HCT116 (cell line): ENCODE measurements at regions not wholly inside any gene's neighbourhood (a gene's known extent, or its start where the extent isn't known, plus 50 kb on each side); places are given as distances from the start of the nearest gene placed in this dataset.

Experiments
- ATAC-seq: fragments of 200-7000 bp; cut with Tn5 transposase; 2 replicates; pipeline ENCODE4 v1.9.1; 2020; ENCODE audit warnings: mild to moderate bottlenecking, moderate library complexity
- BruUV-seq: library from RNA; stranded (reverse); fragments of 400-500 nt; replicated peaks from 2 replicates; lab custom pipeline; 2021; lab: Mats Ljungman, UMichigan
- CTCF ChIA-PET: fragments of 300-600 bp; sonication (Branson Sonifier 250); formaldehyde crosslinking; loops from one replicate; lab custom pipeline; 2021; ENCODE audit warnings: antibody characterized with exemption; lab: Charles Lee
- POLR2A ChIA-PET: fragments of 300-600, 350-600 bp; sonication (Branson Sonifier 250); formaldehyde crosslinking; loops from one replicate; lab custom pipeline; 2021; ENCODE audit warnings: antibody characterized with exemption; lab: Charles Lee
- RAD21 ChIA-PET, 2 experiments: fragments of 300-600 bp; sonication (Branson Sonifier 250); formaldehyde crosslinking; loops; one replicate each; lab custom pipeline; 2023; ENCODE audit warnings: low total read pairs in 2 of 2; ENCODE audit not compliant: uncharacterized antibody in 2 of 2, unreplicated experiment in 2 of 2, low non-redundant PET in 1 of 2; lab: Charles Lee
- DNase-seq: peaks from one replicate; pipeline ENCODE4 v3.0.0-alpha.2; 2010; ENCODE audit warnings: low read depth, low spot score
- H2AFZ ChIP-seq: fragments of 200-600 bp; shearing (Covaris generic), sonication (generic); 2 replicates; pipeline ENCODE4 v1.6.1; 2017; ENCODE audit warnings: low read depth, mixed run types, mixed read lengths, antibody characterized with exemption, low read length; ENCODE audit not compliant: poor library complexity, severe bottlenecking
- H3K27ac ChIP-seq: 2 replicates; pipeline ENCODE4 v1.5.1; 2012; ENCODE audit warnings: low read depth, low read length
- H3K27me3 ChIP-seq: fragments of 200-600 bp; sonication (generic); 2 replicates; pipeline ENCODE4 v1.6.1; 2016; ENCODE audit warnings: mixed run types, low read length, mixed read lengths; ENCODE audit not compliant: insufficient read depth
- H3K36me3 ChIP-seq, 2 experiments: fragments of 200-500 bp in 1 of 2; fragments of 200-600 bp in 1 of 2; sonication (Bioruptor generic) in 1 of 2; sonication (generic) in 1 of 2; 2 replicates each; pipeline versions ENCODE4 v1.5.1 to v1.6.1; 2014 to 2016; ENCODE audit warnings: low read length in 2 of 2, inconsistent platforms in 1 of 2, mixed read lengths in 1 of 2, mixed run types in 1 of 2; ENCODE audit not compliant: insufficient read depth in 2 of 2, control insufficient read depth in 1 of 2
- H3K4me1 ChIP-seq, 2 experiments: fragments of 200-600 bp in 1 of 2; sonication (generic) in 1 of 2; 2 replicates each; pipeline versions ENCODE4 v1.5.1 to v1.6.1; 2012 to 2017; ENCODE audit warnings: low read length in 2 of 2, inconsistent platforms in 1 of 2, mild to moderate bottlenecking in 1 of 2, mixed read lengths in 1 of 2, mixed run types in 1 of 2, moderate library complexity in 1 of 2; ENCODE audit not compliant: insufficient read depth in 2 of 2, control insufficient read depth in 1 of 2
- H3K4me2 ChIP-seq: fragments of 200-600 bp; sonication (generic); 2 replicates; pipeline ENCODE4 v1.6.1; 2017; ENCODE audit warnings: mixed run types, low read length, mixed read lengths
- H3K4me3 ChIP-seq, 2 experiments: fragments of 200-600 bp in 1 of 2; sonication (generic) in 1 of 2; replicated peaks in 1 of 2; 2 replicates each; pipeline ENCODE4 v1.5.1; 2011 to 2016; ENCODE audit warnings: low read length in 2 of 2, control low read depth in 1 of 2, low read depth in 1 of 2, mild to moderate bottlenecking in 1 of 2, mixed read lengths in 1 of 2, mixed run types in 1 of 2
- H3K79me2 ChIP-seq: fragments of 200-600 bp; sonication (generic); 2 replicates; pipeline ENCODE4 v1.6.1; 2017; ENCODE audit warnings: mild to moderate bottlenecking, mixed run types, low read length, moderate library complexity, mixed read lengths; ENCODE audit not compliant: insufficient read depth
- H3K9ac ChIP-seq: fragments of 200-600 bp; sonication (generic); 2 replicates; pipeline ENCODE4 v1.6.1; 2016; ENCODE audit warnings: low read length, mixed read lengths
- H3K9me2 ChIP-seq: fragments of 200-600 bp; sonication (generic), shearing (Covaris generic); 2 replicates; pipeline ENCODE4 v1.6.1; 2017; ENCODE audit warnings: mixed run types, mild to moderate bottlenecking, moderate library complexity; ENCODE audit not compliant: insufficient read depth
- H3K9me3 ChIP-seq, 2 experiments: fragments of 200-500 bp in 1 of 2; fragments of 200-600 bp in 1 of 2; sonication (Bioruptor generic) in 1 of 2; sonication (generic) in 1 of 2; 2 replicates each; pipeline ENCODE4 v1.6.1; 2014 to 2017; ENCODE audit warnings: low read length in 2 of 2, mixed read lengths in 2 of 2, inconsistent platforms in 1 of 2, low read depth in 1 of 2, mild to moderate bottlenecking in 1 of 2, mixed run types in 1 of 2, moderate library complexity in 1 of 2; ENCODE audit not compliant: control insufficient read depth in 1 of 2, insufficient read depth in 1 of 2
- H4K20me1 ChIP-seq: fragments of 200-600 bp; sonication (generic), shearing (Covaris generic); 2 replicates; pipeline ENCODE4 v1.6.1; 2017; ENCODE audit warnings: mixed run types, mild to moderate bottlenecking, moderate library complexity; ENCODE audit not compliant: insufficient read depth
- ATF3 ChIP-seq: IDR thresholded peaks from 2 replicates; pipeline ENCODE4 v1.6.1; 2012
- EGR1 ChIP-seq: IDR thresholded peaks from 2 replicates; pipeline ENCODE4 v1.6.1; 2012; ENCODE audit warnings: low read depth
- EZH2phosphoT487 ChIP-seq: fragments of 200-600 bp; IDR thresholded peaks from 2 replicates; pipeline ENCODE4 v1.6.1; 2018; ENCODE audit warnings: antibody characterized with exemption, borderline replicate concordance
- JUND ChIP-seq: IDR thresholded peaks from 2 replicates; pipeline ENCODE4 v1.6.1; 2012
- MAX ChIP-seq: IDR thresholded peaks from 2 replicates; pipeline ENCODE4 v1.6.1; 2012
- POLR2A ChIP-seq: IDR thresholded peaks from 2 replicates; pipeline ENCODE4 v1.7.0; 2011; ENCODE audit warnings: borderline replicate concordance; ENCODE audit not compliant: insufficient read depth, insufficient read length; ENCODE audit errors: extremely low read depth
- POLR2AphosphoS5 ChIP-seq: IDR thresholded peaks from 2 replicates; pipeline ENCODE4 v1.6.1; 2011; ENCODE audit warnings: mild to moderate bottlenecking, low read depth, low read length, moderate library complexity
- SIN3A ChIP-seq: IDR thresholded peaks from 2 replicates; pipeline ENCODE4 v1.6.1; 2012; ENCODE audit warnings: low read depth
- SRF ChIP-seq: IDR thresholded peaks from 2 replicates; pipeline ENCODE4 v1.6.1; 2012; ENCODE audit warnings: low read depth
- TCF7L2 ChIP-seq: IDR thresholded peaks from 2 replicates; pipeline ENCODE4 v1.7.0; 2011; ENCODE audit warnings: borderline replicate concordance, inconsistent platforms; ENCODE audit not compliant: insufficient read depth, insufficient read length; ENCODE audit errors: extremely low read depth
- ZBTB33 ChIP-seq: IDR thresholded peaks from 2 replicates; pipeline ENCODE4 v1.6.1; 2011; ENCODE audit warnings: mild to moderate bottlenecking, low read length, moderate library complexity; ENCODE audit not compliant: insufficient replicate concordance; ENCODE audit errors: extremely low read depth
- ZFX ChIP-seq: fragments of 450-650 bp; IDR thresholded peaks from 2 replicates; pipeline ENCODE4 v1.6.1; 2017
- intact Hi-C: fragments of 100-400 bp; cut with micrococcal nuclease; formaldehyde crosslinking; loops from 2 replicates; pipeline ENCODE4 v1.10.0; 2022

- Histone ChIP-seq H4K20me1 (no peaks in the 10 kb centered on the region), H3K4me2 (no peak overlapping the region), H3K79me2 (no peaks in the 10 kb centered on the region), H3K9ac (no peak overlapping the region), H3K4me3 (no peak overlapping the region), H3K36me3 (no peaks in the 10 kb centered on the region), H3K9me2 (no peaks in the 10 kb centered on the region), H3K27ac (no peak overlapping the region), H2AFZ (no peak overlapping the region), H3K27me3 (no peaks in the 10 kb centered on the region), H3K9me3 (peaks cover 15 to 17% of the 10 kb centered on the region in 2 experiments; a peak in 3 of 4 replicates), H3K4me1 (no peaks in the 10 kb centered on the region)
- CTCF ChIA-PET, result no interaction called here
- RAD21 ChIA-PET, result no interaction called here
- intact Hi-C loops, result no loop called here
- POLR2A ChIA-PET, result no interaction called here
- TF ChIP-seq SIN3A (no peak), ZBTB33 (no peak), EZH2phosphoT487 (no peak), MAX (no peak), JUND (no peak), EGR1 (no peak)
- DNase-seq (no peak), ATAC-seq (no peak)
- BruUV-seq, result no TSS peak
Measured at GRCh38 chr18:64699081-64699480, 550.2 kb upstream of the LINC00305 start.

GRCh38 chr18:64695851-64696553, 547.1 kb upstream of the LINC00305 start:
- DNase-seq, result no peak
- H4K20me1 ChIP-seq, result no peaks in the 10 kb centered on the region
- H3K79me2 ChIP-seq, result no peaks in the 10 kb centered on the region
- no peak for ATAC-seq
- RAD21 ChIA-PET, result no interaction called here
- H2AFZ ChIP-seq, result no peak overlapping the region
- H3K9ac ChIP-seq, result no peak overlapping the region
- H3K4me2 ChIP-seq, result no peak overlapping the region
- no peaks in the 10 kb centered on the region for H3K9me2 ChIP-seq
- POLR2A ChIA-PET, result no interaction called here
- H3K4me1 ChIP-seq, result no peaks in the 10 kb centered on the region
- H3K27ac ChIP-seq, result no peak overlapping the region
- CTCF ChIA-PET, result no interaction called here
- H3K4me3 ChIP-seq, result no peak overlapping the region
- no peaks in the 10 kb centered on the region for H3K27me3 ChIP-seq
- intact Hi-C loops, result no loop called here
- BruUV-seq, result no TSS peak
- H3K36me3 ChIP-seq, result no peaks in the 10 kb centered on the region
- H3K9me3 ChIP-seq, result peaks cover 11 to 32% of the 10 kb centered on the region in 2 experiments; a peak in 3 of 4 replicates
- TF ChIP-seq TCF7L2, result no peak
- TF ChIP-seq JUND, result no peak
- TF ChIP-seq POLR2AphosphoS5, result no peak
- TF ChIP-seq SRF, result no peak
- no peak for TF ChIP-seq ZBTB33
- TF ChIP-seq EGR1, result no peak
- TF ChIP-seq ATF3, result no peak
- no peak for TF ChIP-seq ZFX
- no peak for TF ChIP-seq POLR2A
- TF ChIP-seq MAX, result no peak
